Panc1 (cell line): ENCODE measurements at regions not wholly inside any gene's neighbourhood (a gene's known extent, or its start where the extent isn't known, plus 50 kb on each side); places are given as distances from the start of the nearest gene placed in this dataset.

ENCODE experiments used
- ATAC-seq: fragments of 200-7000 bp; cut with Tn5 transposase; 2 replicates; pipeline ENCODE4 v1.9.1; 2020; ENCODE audit warnings: mild to moderate bottlenecking, moderate library complexity
- BruUV-seq: library from RNA; stranded (reverse); fragments of 400-500 nt; replicated peaks from 2 replicates; lab custom pipeline; 2021; lab: Mats Ljungman, UMichigan
- CTCF ChIA-PET: fragments of 300-600 bp; sonication (Branson Sonifier 250); formaldehyde crosslinking; loops from one replicate; lab custom pipeline; 2022; ENCODE audit warnings: antibody characterized with exemption; lab: Charles Lee
- POLR2A ChIA-PET: fragments of 300-600 bp; sonication (Branson Sonifier 250); formaldehyde crosslinking; loops from one replicate; lab custom pipeline; 2022; ENCODE audit warnings: antibody characterized with exemption; lab: Charles Lee
- DNase-seq: peaks from one replicate; pipeline ENCODE4 v3.0.0-alpha.2; 2010; ENCODE audit warnings: low read depth, low spot score
- H3K27ac ChIP-seq: 2 replicates; pipeline ENCODE4 v1.5.1; 2011; ENCODE audit warnings: mild to moderate bottlenecking, low read length, inconsistent platforms
- H3K27me3 ChIP-seq: fragments of 200-500 bp; sonication (Bioruptor generic); 2 replicates; pipeline ENCODE4 v1.6.0; 2014; ENCODE audit warnings: low read length, inconsistent platforms; ENCODE audit not compliant: control insufficient read depth, insufficient read depth
- H3K36me3 ChIP-seq: fragments of 200-500 bp; sonication (Bioruptor generic); 2 replicates; pipeline ENCODE4 v1.5.1; 2014; ENCODE audit warnings: inconsistent platforms, mild to moderate bottlenecking, low read length, moderate library complexity; ENCODE audit not compliant: control insufficient read depth, insufficient read depth
- H3K4me1 ChIP-seq: 2 replicates; pipeline ENCODE4 v1.5.1; 2011; ENCODE audit warnings: inconsistent platforms, mild to moderate bottlenecking, low read length, moderate library complexity; ENCODE audit not compliant: control insufficient read depth, insufficient read depth
- H3K4me3 ChIP-seq, 2 experiments: 2 replicates each; pipeline ENCODE4 v1.5.1; 2011 to 2012; ENCODE audit warnings: low read depth in 2 of 2, low read length in 2 of 2, mild to moderate bottlenecking in 2 of 2, inconsistent platforms in 1 of 2, moderate library complexity in 1 of 2
- H3K9me3 ChIP-seq: fragments of 200-500 bp; sonication (Bioruptor generic); 2 replicates; pipeline ENCODE4 v1.5.1; 2014; ENCODE audit warnings: low read depth, mild to moderate bottlenecking, inconsistent platforms, low read length, moderate library complexity; ENCODE audit not compliant: control insufficient read depth, insufficient read depth
- POLR2AphosphoS5 ChIP-seq: IDR thresholded peaks from 2 replicates; pipeline ENCODE4 v1.6.1; 2012; ENCODE audit warnings: mild to moderate bottlenecking, low read depth, low read length, moderate library complexity
- SIN3A ChIP-seq: IDR thresholded peaks from 2 replicates; pipeline ENCODE4 v1.6.1; 2012; ENCODE audit warnings: low read depth, mild to moderate bottlenecking, low read length, moderate library complexity, borderline replicate concordance; ENCODE audit not compliant: insufficient read depth
- TCF7L2 ChIP-seq: IDR thresholded peaks from 2 replicates; pipeline ENCODE4 v1.6.1; 2011; ENCODE audit warnings: mild to moderate bottlenecking, low read depth, low read length, inconsistent platforms
- in situ Hi-C: cut with HindIII; loops from 2 replicates; pipeline ENCODE4 v1.10.0; 2016; ENCODE audit warnings: low sequenced_read_pairs, low pct_unique_long_range_greater_than_20kb
- intact Hi-C: fragments of 100-400 bp; cut with micrococcal nuclease; formaldehyde crosslinking; loops from one replicate; pipeline ENCODE4 v1.10.0; 2022; ENCODE audit not compliant: unreplicated experiment
- TF ChIP-seq, protein P1 (sequence below): fragments of 450-650 bp; IDR thresholded peaks from 2 replicates; pipeline ENCODE4 v1.5.1; 2017; ENCODE audit warnings: mild to moderate bottlenecking
- TF ChIP-seq, protein P2 (sequence below), 2 experiments: IDR thresholded peaks; 2 replicates each; pipeline ENCODE4 v1.6.1; 2011 to 2012; ENCODE audit warnings: low read depth in 2 of 2, control low read depth in 1 of 2, low read length in 1 of 2, mild to moderate bottlenecking in 1 of 2, moderate library complexity in 1 of 2; ENCODE audit not compliant: insufficient read depth in 1 of 2

GRCh38 chr20:58091810-58092209, 136.6 kb downstream of the ANKRD60 start:
- DNase-seq = no peak
- BruUV-seq = no TSS peak
- in situ Hi-C loops = no loop called here
- Histone ChIP-seq H3K9me3 (no peaks in the 10 kb centered on the region), H3K27ac (no peak overlapping the region), H3K27me3 (no peaks in the 10 kb centered on the region), H3K4me3 (no peak overlapping the region), H3K36me3 (no peaks in the 10 kb centered on the region), H3K4me1 (no peaks in the 10 kb centered on the region)
- TF ChIP-seq TCF7L2 (no peak), POLR2AphosphoS5 (no peak), SIN3A (no peak)
- TF ChIP-seq, protein P1, sequence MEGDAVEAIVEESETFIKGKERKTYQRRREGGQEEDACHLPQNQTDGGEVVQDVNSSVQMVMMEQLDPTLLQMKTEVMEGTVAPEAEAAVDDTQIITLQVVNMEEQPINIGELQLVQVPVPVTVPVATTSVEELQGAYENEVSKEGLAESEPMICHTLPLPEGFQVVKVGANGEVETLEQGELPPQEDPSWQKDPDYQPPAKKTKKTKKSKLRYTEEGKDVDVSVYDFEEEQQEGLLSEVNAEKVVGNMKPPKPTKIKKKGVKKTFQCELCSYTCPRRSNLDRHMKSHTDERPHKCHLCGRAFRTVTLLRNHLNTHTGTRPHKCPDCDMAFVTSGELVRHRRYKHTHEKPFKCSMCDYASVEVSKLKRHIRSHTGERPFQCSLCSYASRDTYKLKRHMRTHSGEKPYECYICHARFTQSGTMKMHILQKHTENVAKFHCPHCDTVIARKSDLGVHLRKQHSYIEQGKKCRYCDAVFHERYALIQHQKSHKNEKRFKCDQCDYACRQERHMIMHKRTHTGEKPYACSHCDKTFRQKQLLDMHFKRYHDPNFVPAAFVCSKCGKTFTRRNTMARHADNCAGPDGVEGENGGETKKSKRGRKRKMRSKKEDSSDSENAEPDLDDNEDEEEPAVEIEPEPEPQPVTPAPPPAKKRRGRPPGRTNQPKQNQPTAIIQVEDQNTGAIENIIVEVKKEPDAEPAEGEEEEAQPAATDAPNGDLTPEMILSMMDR = no peak
- TF ChIP-seq, protein P2, sequence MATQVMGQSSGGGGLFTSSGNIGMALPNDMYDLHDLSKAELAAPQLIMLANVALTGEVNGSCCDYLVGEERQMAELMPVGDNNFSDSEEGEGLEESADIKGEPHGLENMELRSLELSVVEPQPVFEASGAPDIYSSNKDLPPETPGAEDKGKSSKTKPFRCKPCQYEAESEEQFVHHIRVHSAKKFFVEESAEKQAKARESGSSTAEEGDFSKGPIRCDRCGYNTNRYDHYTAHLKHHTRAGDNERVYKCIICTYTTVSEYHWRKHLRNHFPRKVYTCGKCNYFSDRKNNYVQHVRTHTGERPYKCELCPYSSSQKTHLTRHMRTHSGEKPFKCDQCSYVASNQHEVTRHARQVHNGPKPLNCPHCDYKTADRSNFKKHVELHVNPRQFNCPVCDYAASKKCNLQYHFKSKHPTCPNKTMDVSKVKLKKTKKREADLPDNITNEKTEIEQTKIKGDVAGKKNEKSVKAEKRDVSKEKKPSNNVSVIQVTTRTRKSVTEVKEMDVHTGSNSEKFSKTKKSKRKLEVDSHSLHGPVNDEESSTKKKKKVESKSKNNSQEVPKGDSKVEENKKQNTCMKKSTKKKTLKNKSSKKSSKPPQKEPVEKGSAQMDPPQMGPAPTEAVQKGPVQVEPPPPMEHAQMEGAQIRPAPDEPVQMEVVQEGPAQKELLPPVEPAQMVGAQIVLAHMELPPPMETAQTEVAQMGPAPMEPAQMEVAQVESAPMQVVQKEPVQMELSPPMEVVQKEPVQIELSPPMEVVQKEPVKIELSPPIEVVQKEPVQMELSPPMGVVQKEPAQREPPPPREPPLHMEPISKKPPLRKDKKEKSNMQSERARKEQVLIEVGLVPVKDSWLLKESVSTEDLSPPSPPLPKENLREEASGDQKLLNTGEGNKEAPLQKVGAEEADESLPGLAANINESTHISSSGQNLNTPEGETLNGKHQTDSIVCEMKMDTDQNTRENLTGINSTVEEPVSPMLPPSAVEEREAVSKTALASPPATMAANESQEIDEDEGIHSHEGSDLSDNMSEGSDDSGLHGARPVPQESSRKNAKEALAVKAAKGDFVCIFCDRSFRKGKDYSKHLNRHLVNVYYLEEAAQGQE (IDR thresholded peaks at IDR 0.05; ENCODE audit: insufficient read depth in 1 of 2, low read depth in 2 of 2, low read length in 1 of 2) = no peak
- ChIA-PET POLR2A (no interaction called here), CTCF (no interaction called here)
- no peak for ATAC-seq
- intact Hi-C loops = no loop called here

DNA sequence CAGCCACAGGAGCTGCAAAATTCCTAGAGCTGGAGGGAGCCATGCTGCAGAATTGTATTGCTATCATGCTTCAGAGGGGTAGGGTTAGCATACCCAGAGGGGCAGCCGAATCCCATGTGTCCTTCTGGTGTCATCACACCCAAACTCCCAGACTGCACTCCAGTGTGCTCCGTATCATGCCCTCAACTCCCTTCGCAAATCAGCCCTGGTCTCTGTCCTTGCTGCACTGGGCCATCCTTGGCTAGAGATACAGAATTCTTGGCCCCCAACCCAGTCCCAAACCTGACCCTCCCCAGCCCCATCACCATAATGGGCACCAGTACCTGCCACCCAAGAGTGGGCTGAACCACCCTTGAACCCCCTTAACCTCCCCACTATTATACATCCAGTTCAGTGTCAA, 138.3 kb downstream of the ANKRD60 start:
- in situ Hi-C loops = no loop called here
- TF ChIP-seq, protein P1 = no peak
- TF ChIP-seq, protein P2 (IDR thresholded peaks at IDR 0.05; ENCODE audit: insufficient read depth in 1 of 2, low read depth in 2 of 2, low read length in 1 of 2) = no peak
- CTCF ChIA-PET = no interaction called here

More for the DNA sequence above, 138.3 kb downstream of the ANKRD60 start:
- no peak overlapping the region for H3K4me3 ChIP-seq
- DNase-seq (no peak), ATAC-seq (no peak)
- no TSS peak for BruUV-seq
- H3K27ac ChIP-seq = no peak overlapping the region
- no peaks in the 10 kb centered on the region for H3K36me3 ChIP-seq
- no peaks in the 10 kb centered on the region for H3K27me3 ChIP-seq
- intact Hi-C loops = no loop called here
- no peaks in the 10 kb centered on the region for H3K9me3 ChIP-seq
- POLR2A ChIA-PET = no interaction called here
- no peaks in the 10 kb centered on the region for H3K4me1 ChIP-seq
